ENCODE measurements at regions not wholly inside any gene's neighbourhood (a gene's known extent, or its start where the extent isn't known, plus 50 kb on each side); places are given as distances from the start of the nearest gene placed in this dataset.

DNA sequence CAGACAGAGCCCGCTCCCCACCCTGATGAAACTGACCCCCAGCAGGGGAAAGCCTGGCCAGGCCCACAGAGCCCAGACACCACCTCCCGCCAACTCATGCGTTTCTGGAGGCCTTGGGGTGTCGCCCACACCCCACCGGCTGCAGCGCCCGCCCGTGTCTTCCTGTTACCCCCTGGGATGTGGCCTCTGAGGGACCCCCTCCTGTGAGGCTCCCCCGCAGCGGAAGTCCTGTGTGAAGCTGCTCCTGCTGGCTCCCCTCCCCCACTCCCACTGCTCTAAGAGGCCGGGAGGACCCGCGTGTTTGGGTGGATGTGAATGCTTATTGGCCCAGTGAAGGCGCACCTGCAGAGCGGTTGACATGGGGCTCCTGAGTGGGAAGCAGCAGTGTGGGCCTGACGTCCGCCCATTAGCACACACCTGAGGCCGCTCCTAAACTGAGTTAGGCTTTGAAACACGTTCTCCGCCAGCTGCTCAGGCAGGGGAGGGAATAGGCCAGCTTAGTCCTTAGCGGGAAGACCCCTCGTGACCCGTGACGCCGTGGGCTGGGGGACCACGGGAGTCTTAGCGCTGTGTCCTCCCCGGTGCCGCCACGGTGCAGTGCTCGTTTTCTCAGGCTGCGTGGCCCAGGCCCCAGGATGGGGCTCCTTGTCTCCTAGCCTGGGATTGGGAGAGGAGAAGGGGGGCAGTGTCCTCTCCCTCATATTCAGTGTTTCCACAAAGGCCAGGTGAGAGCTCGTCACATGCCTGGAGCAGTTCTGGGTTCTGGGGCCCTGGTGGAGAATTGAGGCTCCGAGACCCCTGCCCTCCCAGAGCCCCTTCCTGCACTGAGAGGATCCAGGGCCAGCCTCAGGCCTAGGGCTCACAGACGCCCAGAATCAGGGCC lies 323.4 kb upstream of the SFSWAP start:
- H3K27ac ChIP-seq (ENCODE audit: low read depth, low read length) = no peak overlapping the region
- peak overlapping the region; percentile 24; the same call in 1 of the 2 replicates for H3K18ac ChIP-seq (ENCODE audit: extremely low read depth, low read length)
- no peaks in the 10 kb centered on the region for H3K23me2 ChIP-seq (ENCODE audit: low read depth, low read length)
- H3K79me1 ChIP-seq (ENCODE audit: low read depth, low read length) = no peaks in the 10 kb centered on the region
- H3K27me3 ChIP-seq (replicated peaks in 1 of 4; ENCODE audit: control insufficient read depth in 3 of 4, extremely low read depth in 1 of 4, insufficient read depth in 3 of 4, low read length in 3 of 4) = no peaks in the 10 kb centered on the region
- ChIA-PET POLR2A (ENCODE audit: partially characterized antibody) (no interaction called here), CTCF (ENCODE audit: partially characterized antibody) (interaction anchor here (0.7 to 1.9 kb wide), 5 partner anchors 12 to 368 kb away, joined by 3 to 4 read pairs (median 3); no protein-coding TSS in a partner anchor)
- H3K9me3 ChIP-seq (ENCODE audit: insufficient read depth in 2 of 2, low read depth in 1 of 2, low read length in 1 of 2) = no peaks in the 10 kb centered on the region
- no peak overlapping the region for H2BK120ac ChIP-seq (replicated peaks; ENCODE audit: low read depth, low read length)
- DNase-seq (ENCODE audit: low read depth in 1 of 2, low spot score in 2 of 2) = no peak
- WGBS, 2 experiments (ENCODE audit: extremely low coverage in 1 of 2, insufficient coverage in 1 of 2, insufficient read length in 1 of 2, insufficient replicate concordance in 2 of 2, low coverage in 1 of 2, low lambda C conversion rate in 2 of 2, missing lambda C conversion rate in 1 of 2) = 87% methylated on average over 33 of the region's 35 CpGs; no CpG with 5 or more reads in 1 of the 2 experiments
- H4K5ac ChIP-seq (ENCODE audit: insufficient read length, low read depth, low read length) = no peak overlapping the region
- no peak overlapping the region for H2BK15ac ChIP-seq (ENCODE audit: low read length)
- H3K9ac ChIP-seq (replicated peaks in 1 of 4; ENCODE audit: extremely low read depth in 1 of 4, low read depth in 3 of 4, low read length in 3 of 4) = no peak overlapping the region
- no peak overlapping the region for H3K23ac ChIP-seq (ENCODE audit: insufficient read length)
- peak overlapping the region; percentile 60; the same call in 1 of the 2 replicates for H2BK5ac ChIP-seq (ENCODE audit: low read depth, low read length)
- FAIRE-seq = no peak
- H3K36me3 ChIP-seq (ENCODE audit: control insufficient read depth in 2 of 4, insufficient read depth in 4 of 4, low read length in 3 of 4) = no peaks in the 10 kb centered on the region
- H3K56ac ChIP-seq (replicated peaks; ENCODE audit: insufficient read length, low read depth, low read length) = no peak overlapping the region
- no peak overlapping the region; the same call in 1 of the 2 replicates for H2AFZ ChIP-seq (ENCODE audit: low read length)
- H2BK20ac ChIP-seq (ENCODE audit: low read length) = no peak overlapping the region
- no peak overlapping the region for H3K4me2 ChIP-seq (ENCODE audit: insufficient read depth in 1 of 2, low read depth in 2 of 2, low read length in 2 of 2)
- H4K91ac ChIP-seq (replicated peaks; ENCODE audit: insufficient read length, low read length) = no peak overlapping the region
- H4K20me1 ChIP-seq (replicated peaks in 1 of 2; ENCODE audit: control insufficient read depth in 1 of 2, insufficient read depth in 2 of 2, low read length in 2 of 2) = peaks cover 0 to 1% of the 10 kb centered on the region in 2 experiments
- H3K14ac ChIP-seq (ENCODE audit: insufficient read length) = no peak overlapping the region
- H2BK12ac ChIP-seq (ENCODE audit: low read depth, low read length) = 0 out of 2 replicates have a peak overlapping the region, but pooled peaks have one; percentile 17
- no peak overlapping the region for H3K4me3 ChIP-seq (ENCODE audit: extremely low read depth in 1 of 4, insufficient read depth in 2 of 4, low read depth in 3 of 4, low read length in 4 of 4)
- H3K4ac ChIP-seq (replicated peaks; ENCODE audit: insufficient read length, low read depth, low read length) = no peak overlapping the region
- H3K79me2 ChIP-seq (ENCODE audit: control insufficient read depth in 1 of 2, insufficient read depth in 2 of 2, low read length in 2 of 2) = no peaks in the 10 kb centered on the region
- no peak overlapping the region for H4K8ac ChIP-seq (ENCODE audit: extremely low read depth, insufficient read depth, low read length)
- no peak overlapping the region for H2AK5ac ChIP-seq (ENCODE audit: low read depth, low read length)
- H3K4me1 ChIP-seq (replicated peaks in 1 of 4; ENCODE audit: control insufficient read depth in 3 of 4, insufficient read depth in 4 of 4, low read length in 3 of 4) = peaks cover 0 to 28% (median 3%) of the 10 kb centered on the region in 4 experiments; a peak in 4 of 7 replicates
- TF ChIP-seq NANOG (IDR thresholded peaks at IDR 0.05; ENCODE audit: insufficient read depth, low read depth, low read length, poor library complexity, severe bottlenecking) (no peak), GABPA (IDR thresholded peaks at IDR 0.05; ENCODE audit: borderline replicate concordance, insufficient read depth, low read length) (no peak), SIN3A (conservative IDR thresholded peaks at IDR 0.05 in 1 of 2, IDR thresholded peaks at IDR 0.05 in 1 of 2; ENCODE audit: low read depth in 1 of 2, low read length in 2 of 2) (no peak), ZNF274 (IDR thresholded peaks at IDR 0.05; ENCODE audit: borderline replicate concordance, extremely low read depth, low read length) (no peak), JUND (IDR thresholded peaks at IDR 0.05; ENCODE audit: low read length) (no peak), BCL11A (IDR thresholded peaks at IDR 0.05; ENCODE audit: low read depth in 2 of 2, low read length in 2 of 2) (no peak), CBX5 (IDR thresholded peaks at IDR 0.05; ENCODE audit: low read depth, low read length) (no peak), CHD1 (IDR thresholded peaks at IDR 0.05; ENCODE audit: low read depth, low read length) (no peak), EGR1 (IDR thresholded peaks at IDR 0.05; ENCODE audit: borderline replicate concordance, low read depth, low read length) (no peak), NRF1 (IDR thresholded peaks at IDR 0.05; ENCODE audit: low read depth, low read length) (no peak), ASH2L (IDR thresholded peaks at IDR 0.05; ENCODE audit: low read length) (no peak), BACH1 (IDR thresholded peaks at IDR 0.05; ENCODE audit: low read length) (no peak), CEBPB (IDR thresholded peaks at IDR 0.05; ENCODE audit: low read depth, low read length) (no peak)

Data from H1 (cell line).